GM21619 (cell line): ENCODE measurements at regions not wholly inside any gene's neighbourhood (a gene's known extent, or its start where the extent isn't known, plus 50 kb on each side); places are given as distances from the start of the nearest gene placed in this dataset.

ENCODE experiments used
- ATAC-seq: cut with Tn5 transposase; IDR thresholded peaks from one replicate; pipeline ENCODE4 v1.9.1; 2021; ENCODE audit not compliant: unreplicated experiment

DNA sequence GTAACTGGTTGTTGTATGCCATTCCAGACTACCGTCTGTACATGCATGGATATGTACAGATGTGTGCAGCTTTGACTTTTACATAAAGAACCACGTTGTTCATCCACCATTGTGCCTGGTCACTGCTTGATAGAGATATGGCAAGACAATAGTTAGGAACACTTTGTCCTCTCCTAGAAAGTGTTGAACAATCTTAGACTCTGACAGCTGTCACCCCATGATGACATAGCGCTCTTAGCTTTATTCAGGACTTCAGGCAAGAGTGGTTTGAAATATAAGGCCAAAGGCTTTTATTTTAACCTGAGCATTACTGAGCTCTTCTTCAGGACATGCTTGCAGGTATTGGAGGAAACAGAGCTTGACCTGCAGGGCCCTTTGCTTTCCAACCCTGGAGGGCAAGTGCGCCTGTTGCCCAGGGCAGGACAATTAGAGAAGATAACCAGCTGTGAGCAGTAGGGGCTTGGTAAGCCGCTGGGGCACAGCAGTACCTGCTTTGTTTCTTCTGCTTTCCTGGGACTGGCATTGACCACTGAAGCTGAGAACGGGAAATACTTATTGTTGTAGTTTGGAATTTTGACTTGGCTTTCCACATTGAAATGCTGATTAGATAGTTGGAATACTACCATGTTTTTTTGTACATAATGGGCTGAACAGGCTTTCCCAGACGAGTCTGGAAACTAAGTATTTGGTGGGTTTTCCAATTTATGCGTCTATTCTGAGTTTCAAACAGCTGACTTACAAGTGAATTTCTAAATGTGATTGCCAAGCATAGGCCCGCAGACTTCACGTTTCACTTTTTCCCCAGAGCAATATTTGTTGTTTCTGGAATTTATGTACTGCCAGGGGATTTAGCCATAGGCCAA, 51.1 kb downstream of the GARRE1 start:
- no peak for ATAC-seq

DNA sequence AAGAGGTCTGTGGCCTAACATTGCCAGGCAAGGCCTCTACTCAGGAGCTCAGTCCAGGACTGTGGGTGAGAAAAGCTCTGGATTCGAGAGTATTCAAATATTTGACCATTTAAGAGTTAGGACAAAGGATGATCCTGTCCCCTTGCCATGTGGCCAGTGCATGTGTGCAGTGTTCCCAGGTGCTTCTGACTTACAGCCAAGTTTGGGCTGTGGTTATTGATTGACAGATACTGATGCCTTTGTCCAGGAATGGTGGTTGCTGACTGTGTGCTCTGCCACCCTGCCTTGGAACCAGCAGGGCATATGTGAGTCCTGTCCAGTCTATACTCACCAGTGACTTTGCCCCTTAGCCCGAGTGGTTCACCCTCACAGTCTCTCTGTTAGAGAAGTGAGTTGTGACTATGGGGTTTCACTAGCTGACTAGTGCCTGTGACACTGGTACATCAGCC, 51.9 kb downstream of the GARRE1 start:
- no peak for ATAC-seq

DNA sequence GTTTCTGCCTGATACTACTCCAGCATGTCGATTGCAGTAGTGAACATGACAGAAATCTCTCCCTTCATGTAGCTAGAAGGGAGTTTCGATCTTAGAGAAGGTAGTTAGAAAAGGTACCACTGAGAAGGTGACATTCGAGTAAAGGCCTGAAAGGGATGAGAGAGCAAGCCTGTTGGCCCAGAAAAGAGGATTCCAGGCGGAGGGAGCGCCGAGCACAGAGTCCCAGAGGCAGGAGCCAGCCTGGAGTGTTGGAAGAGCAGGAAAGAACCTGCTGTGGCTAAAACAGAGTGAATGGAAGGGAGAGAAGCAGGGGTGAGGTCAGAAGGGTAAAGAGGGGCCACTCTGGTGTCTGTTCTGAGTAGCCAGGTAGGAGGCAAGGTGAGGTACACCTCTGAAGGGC, 52.5 kb downstream of the GARRE1 start:
- no peak for ATAC-seq

DNA sequence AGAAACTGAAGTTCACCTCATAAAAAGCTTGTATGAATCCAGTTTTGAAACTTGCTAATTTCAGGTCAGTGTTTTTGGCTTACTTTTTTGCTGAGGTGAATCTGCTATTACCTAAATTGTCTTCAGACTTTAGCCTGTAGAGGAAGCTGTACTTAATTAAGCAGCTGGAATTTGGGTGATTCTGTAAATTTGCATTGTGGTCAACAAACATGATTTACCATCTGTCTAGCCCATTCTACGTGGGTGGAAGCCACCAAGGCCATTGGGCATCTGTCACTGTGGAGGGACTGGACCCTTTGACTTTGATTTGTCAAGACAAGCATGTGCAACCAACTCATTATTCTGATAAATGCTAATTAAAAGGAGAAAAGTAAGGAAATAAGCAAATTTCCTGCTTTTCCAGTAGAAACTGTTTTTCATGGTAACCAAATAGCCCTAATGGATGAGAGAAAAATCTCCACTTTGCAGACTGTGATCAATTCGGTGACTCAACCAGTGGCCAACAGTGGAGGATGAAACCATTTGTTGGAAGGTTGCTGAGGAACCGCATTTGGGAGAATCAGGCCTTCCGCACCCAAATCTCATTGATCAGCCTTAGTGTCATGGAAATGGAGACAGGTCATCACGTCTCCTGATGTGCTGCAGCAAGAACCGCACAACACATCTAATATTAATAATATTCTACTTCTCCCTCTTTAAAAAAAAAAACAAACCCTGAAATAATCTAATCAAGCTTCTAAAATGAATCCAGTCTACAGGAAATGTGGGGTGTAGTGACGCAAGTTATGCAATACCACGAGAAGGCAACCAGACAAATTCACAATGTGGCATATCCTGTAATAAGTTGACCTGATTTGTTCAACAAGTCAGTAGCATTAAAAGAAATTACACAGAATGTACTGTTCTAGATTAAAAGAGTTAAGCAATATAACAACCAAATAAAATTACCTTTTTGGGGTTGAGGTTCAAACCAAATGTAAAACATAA, 54.3 kb downstream of the GARRE1 start:
- no peak for ATAC-seq

DNA sequence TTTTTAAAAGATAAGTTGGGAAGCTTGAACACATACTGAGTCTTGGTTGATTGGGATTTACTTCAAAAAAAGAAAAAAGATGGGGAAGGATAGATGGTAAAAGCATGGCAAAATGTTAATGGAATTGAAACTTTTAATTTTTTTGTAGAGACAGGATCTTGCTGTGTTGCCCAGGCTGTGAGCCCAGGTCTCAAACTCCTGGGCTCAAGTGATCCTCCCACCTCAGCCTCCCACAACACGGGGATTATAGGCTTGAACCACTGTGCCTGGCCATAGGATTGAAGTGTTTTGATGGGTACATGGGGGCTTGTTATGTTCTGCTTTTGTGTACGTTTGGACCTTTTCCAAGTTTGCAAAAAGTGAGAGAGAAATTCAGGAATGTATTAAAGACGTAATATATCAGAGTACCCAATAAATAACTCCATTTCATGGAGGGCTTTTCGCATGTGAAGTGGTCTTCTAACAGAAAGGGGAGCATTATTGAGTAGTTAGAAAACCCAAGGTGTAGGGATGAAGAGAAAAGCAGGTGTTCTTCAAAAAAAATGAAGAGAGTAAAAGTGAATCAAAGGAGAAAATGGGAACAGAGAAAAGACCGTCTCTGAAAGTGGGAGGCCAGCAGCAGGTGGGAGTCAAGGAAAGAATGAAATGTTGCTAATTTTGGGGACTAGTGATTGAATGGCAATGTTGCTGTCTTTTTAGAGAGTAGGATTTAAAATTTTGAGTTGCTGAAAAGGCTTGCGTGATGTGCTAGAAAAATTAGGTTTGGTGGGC, 55.2 kb downstream of the GARRE1 start:
- ATAC-seq, result no peak

DNA sequence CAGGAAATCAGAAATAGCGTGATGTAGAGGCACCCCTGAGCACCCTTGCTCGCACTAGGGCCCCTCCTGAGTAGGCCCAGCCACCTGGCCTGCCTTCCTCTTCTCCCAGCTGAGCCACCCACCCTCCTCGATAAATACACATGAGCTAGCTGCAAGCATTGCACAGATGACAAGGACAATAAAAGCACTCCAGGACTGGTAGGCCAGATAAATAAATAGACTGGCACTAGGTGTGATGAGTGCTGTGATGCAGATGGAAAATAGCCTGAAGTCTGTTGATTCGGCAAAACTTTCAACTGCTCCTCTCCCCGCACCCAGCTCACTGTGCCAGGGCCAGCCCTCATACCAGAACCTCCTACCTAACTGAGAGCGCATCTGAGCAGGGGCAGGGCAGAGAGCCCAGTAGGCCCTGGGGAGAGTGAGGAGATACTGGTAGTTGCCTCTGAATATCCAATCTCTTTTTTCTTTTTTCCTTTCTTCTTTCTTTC, 54.5 kb upstream of the GPI start:
- no peak for ATAC-seq

DNA sequence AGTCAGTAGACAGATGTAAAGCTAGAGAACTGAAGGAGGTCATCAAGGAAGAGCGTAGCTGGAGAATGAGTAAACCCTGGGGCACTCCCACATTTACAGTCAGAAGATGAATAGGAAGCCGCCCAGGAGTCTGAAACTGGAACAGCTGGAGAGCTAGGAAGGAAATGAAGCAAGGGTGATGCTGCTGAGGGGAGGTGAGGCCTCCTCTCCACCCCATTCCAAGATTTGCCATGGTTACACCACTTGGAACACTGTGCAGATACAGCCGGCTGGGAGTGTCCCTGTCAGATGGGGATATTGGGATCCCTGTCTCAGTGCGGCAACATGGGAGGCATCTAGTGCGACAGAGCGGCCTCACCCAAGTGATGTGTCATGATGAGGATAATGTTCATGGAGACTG, 51.8 kb upstream of the GPI start:
- no peak for ATAC-seq

DNA sequence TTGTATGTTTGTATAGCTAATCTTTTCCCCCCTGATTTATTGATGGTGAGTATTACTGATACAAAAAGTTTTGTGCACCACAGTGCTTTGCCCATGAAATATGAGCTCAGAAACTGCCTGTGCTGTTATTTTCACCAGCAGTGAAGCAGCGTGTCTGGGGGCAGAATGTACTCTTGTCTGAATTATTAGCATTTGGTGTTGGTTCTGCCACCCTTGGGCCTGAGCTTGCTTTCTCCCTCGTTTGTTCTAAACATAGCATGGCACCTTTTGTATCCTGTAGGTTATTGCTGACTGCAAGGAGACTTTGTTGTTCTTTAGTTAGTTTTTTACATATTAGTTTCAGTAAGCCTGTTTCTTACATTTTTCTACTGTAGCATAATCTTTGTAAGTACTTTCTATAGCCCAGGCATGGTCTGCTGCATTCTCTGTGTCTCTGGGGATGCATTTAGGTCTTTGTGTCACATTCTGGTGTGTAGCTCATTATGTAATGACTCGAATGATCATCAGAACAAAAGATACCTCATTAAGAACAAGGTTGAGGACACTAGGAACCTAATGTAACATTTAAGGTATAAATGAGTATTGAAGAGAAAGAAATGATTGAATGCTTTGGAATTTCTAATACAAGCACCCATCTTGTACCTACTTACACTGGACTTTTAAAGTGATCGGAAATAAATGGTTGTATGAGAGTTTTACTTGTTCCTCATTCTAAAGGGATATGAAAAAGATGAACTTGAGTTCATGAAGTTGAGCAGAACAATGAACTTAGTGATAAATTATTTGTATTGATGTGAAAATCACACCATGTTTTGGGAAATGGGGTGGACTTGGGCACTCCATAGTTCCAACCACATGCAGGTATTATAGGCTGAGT, 50.3 kb upstream of the GPI start:
- ATAC-seq, result peak; percentile 75
